SK-N-SH (cell line): ENCODE measurements at regions not wholly inside any gene's neighbourhood (a gene's known extent, or its start where the extent isn't known, plus 50 kb on each side); places are given as distances from the start of the nearest gene placed in this dataset.

Experiments used
- CTCF ChIA-PET: fragments of 300-600, 350-600 bp; formaldehyde crosslinking; extraction: SDS; loops from one replicate; lab custom pipeline; 2021; lab: Yijun Ruan, JAX
- POLR2A ChIA-PET: fragments of 350-600 bp; sonication (Branson Sonifier 250); formaldehyde crosslinking; extraction: SDS; loops from one replicate; lab custom pipeline; 2020; ENCODE audit warnings: antibody characterized with exemption, inconsistent platforms; lab: Yijun Ruan, JAX
- DNase-seq: peaks from one replicate; pipeline ENCODE4 v3.0.0; 2012
- H2AFZ ChIP-seq: fragments of 200-600 bp; sonication (generic); 2 replicates; pipeline ENCODE4 v1.8.1; 2016; ENCODE audit warnings: antibody characterized with exemption, mild to moderate bottlenecking, low read depth
- H3F3A ChIP-seq: fragments of 200-600 bp; sonication (generic); replicated peaks from 2 replicates; pipeline ENCODE3; 2016; ENCODE audit warnings: antibody characterized with exemption, mild to moderate bottlenecking; ENCODE audit not compliant: insufficient read depth
- H3K27ac ChIP-seq, 2 experiments: fragments of 200-500 bp in 1 of 2; fragments of 200-600 bp in 1 of 2; sonication (Bioruptor generic) in 1 of 2; sonication (generic), shearing (Covaris generic) in 1 of 2; 2 replicates each; pipeline versions ENCODE4 v1.5.1 to v1.6.1; 2014 to 2016; ENCODE audit warnings: low read depth in 2 of 2, inconsistent platforms in 1 of 2, low read length in 1 of 2, mild to moderate bottlenecking in 1 of 2, mixed read lengths in 1 of 2
- H3K27me3 ChIP-seq: fragments of 200-600 bp; sonication (generic), shearing (Covaris generic); 2 replicates; pipeline ENCODE4 v1.6.1; 2016; ENCODE audit warnings: mixed run types; ENCODE audit not compliant: insufficient read depth
- H3K36me3 ChIP-seq, 2 experiments: fragments of 200-500 bp in 1 of 2; fragments of 200-600 bp in 1 of 2; sonication (Bioruptor generic) in 1 of 2; sonication (generic) in 1 of 2; replicated peaks in 1 of 2; 2 replicates each; pipeline versions ENCODE3 to v1.5.1; 2014 to 2016; ENCODE audit warnings: low read length in 1 of 2, mild to moderate bottlenecking in 1 of 2; ENCODE audit not compliant: insufficient read depth in 2 of 2, control insufficient read depth in 1 of 2
- H3K4me1 ChIP-seq, 2 experiments: fragments of 200-500 bp in 1 of 2; fragments of 200-600 bp in 1 of 2; sonication (Bioruptor generic) in 1 of 2; sonication (generic), shearing (Covaris generic) in 1 of 2; 2 replicates each; pipeline versions ENCODE4 v1.5.1 to v1.6.1; 2014 to 2016; ENCODE audit warnings: low read depth in 1 of 2, low read length in 1 of 2, mixed run types in 1 of 2; ENCODE audit not compliant: insufficient read depth in 2 of 2, control insufficient read depth in 1 of 2
- H3K4me2 ChIP-seq: fragments of 200-600 bp; sonication (generic), shearing (Covaris generic); 2 replicates; pipeline ENCODE4 v1.6.1; 2017; ENCODE audit warnings: mixed run types
- H3K4me3 ChIP-seq, 2 experiments: fragments of 200-500 bp in 1 of 2; fragments of 200-600 bp in 1 of 2; sonication (Bioruptor generic) in 1 of 2; sonication (generic), shearing (Covaris generic) in 1 of 2; 2 replicates each; pipeline versions ENCODE4 v1.5.1 to v1.8.1; 2014 to 2016; ENCODE audit warnings: low read depth in 2 of 2, inconsistent platforms in 1 of 2, low read length in 1 of 2, mild to moderate bottlenecking in 1 of 2, mixed read lengths in 1 of 2, moderate library complexity in 1 of 2
- H3K79me2 ChIP-seq: fragments of 200-600 bp; sonication (generic); 2 replicates; pipeline ENCODE4 v1.8.1; 2017; ENCODE audit warnings: mild to moderate bottlenecking; ENCODE audit not compliant: insufficient read depth
- H3K9ac ChIP-seq: fragments of 200-600 bp; sonication (generic); 2 replicates; pipeline ENCODE4 v1.6.1; 2017; ENCODE audit warnings: mixed run types
- H3K9me2 ChIP-seq: fragments of 200-600 bp; sonication (generic); 2 replicates; pipeline ENCODE4 v1.6.1; 2017; ENCODE audit warnings: mixed run types
- H3K9me3 ChIP-seq: fragments of 200-600 bp; sonication (generic); 2 replicates; pipeline ENCODE4 v1.6.1; 2017; ENCODE audit warnings: mixed run types, mild to moderate bottlenecking, moderate library complexity
- H4K20me1 ChIP-seq: fragments of 200-600 bp; sonication (generic); 2 replicates; pipeline ENCODE4 v1.6.1; 2017; ENCODE audit warnings: mild to moderate bottlenecking, mixed run types; ENCODE audit not compliant: insufficient read depth
- CHD2 ChIP-seq: fragments of 150-350 bp; IDR thresholded peaks from 2 replicates; pipeline ENCODE4 v1.6.1; 2018; ENCODE audit warnings: low read length; ENCODE audit not compliant: partially characterized antibody
- FOSL2 ChIP-seq: IDR thresholded peaks from 2 replicates; pipeline ENCODE4 v1.4.0; 2012; ENCODE audit warnings: low read depth, mild to moderate bottlenecking, moderate library complexity, borderline replicate concordance
- GABPA ChIP-seq: IDR thresholded peaks from 2 replicates; pipeline ENCODE4 v1.4.0; 2012; ENCODE audit warnings: low read depth, mild to moderate bottlenecking
- GATA2 ChIP-seq: sonication (generic); formaldehyde crosslinking; IDR thresholded peaks from 2 replicates; pipeline ENCODE4 v1.5.0; 2020; ENCODE audit warnings: mild to moderate bottlenecking, missing genetic modification reagents
- MEF2A ChIP-seq: IDR thresholded peaks from 2 replicates; pipeline ENCODE4 v1.4.0; 2012; ENCODE audit warnings: low read depth, borderline replicate concordance
- POLR2AphosphoS5 ChIP-seq: IDR thresholded peaks from 2 replicates; pipeline ENCODE4 v1.6.1; 2012; ENCODE audit warnings: low read depth, low read length
- RFX5 ChIP-seq: IDR thresholded peaks from 2 replicates; pipeline ENCODE4 v1.6.1; 2012; ENCODE audit warnings: mild to moderate bottlenecking, improper control_type of control experiment, low read length
- SMC3 ChIP-seq: IDR thresholded peaks from 2 replicates; pipeline ENCODE4 v1.6.1; 2012; ENCODE audit warnings: low read depth, low read length, improper control_type of control experiment
- YY1 ChIP-seq: IDR thresholded peaks from 2 replicates; pipeline ENCODE4 v1.4.0; 2012; ENCODE audit warnings: low read depth, mild to moderate bottlenecking
- WGBS: methylation state at CpG from one replicate; pipeline ENCODE4 v1.1.6; 2017; ENCODE audit warnings: low lambda C conversion rate; 5-methylcytosine and 5-hydroxymethylcytosine counted together
- TF ChIP-seq, protein P1 (sequence below): IDR thresholded peaks from 2 replicates; pipeline ENCODE4 v1.6.1; 2012; ENCODE audit warnings: mild to moderate bottlenecking, low read depth, low read length, moderate library complexity
- TF ChIP-seq, protein P2 (sequence below): IDR thresholded peaks from 2 replicates; pipeline ENCODE4 v1.4.0; 2012; ENCODE audit warnings: low read depth, borderline replicate concordance
- TF ChIP-seq, protein P3 (sequence below): fragments of 150-350 bp; IDR thresholded peaks from 2 replicates; pipeline ENCODE4 v1.6.1; 2017; ENCODE audit warnings: antibody characterized with exemption, low read length, low read depth, borderline replicate concordance

DNA sequence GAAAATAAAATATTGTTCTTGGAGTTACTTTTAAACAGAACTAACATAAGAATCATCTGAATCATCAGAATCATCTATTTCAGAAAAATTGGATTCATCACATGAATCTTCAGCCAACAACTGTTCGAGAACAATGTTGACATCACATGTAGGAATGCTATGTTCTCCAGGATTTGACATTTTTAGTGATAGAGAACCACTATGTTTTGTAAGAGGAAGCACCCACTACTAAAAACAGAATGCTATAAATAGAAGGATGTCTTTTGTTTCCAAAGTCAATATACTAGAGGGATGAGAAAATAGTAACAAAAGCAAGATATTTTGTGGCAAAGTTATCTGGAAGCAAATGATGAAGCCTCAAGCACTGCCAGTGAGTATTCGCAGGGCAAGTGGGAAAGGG lies 263.4 kb upstream of the DDI1 start (continued):
- no peak for TF ChIP-seq GABPA

DNA sequence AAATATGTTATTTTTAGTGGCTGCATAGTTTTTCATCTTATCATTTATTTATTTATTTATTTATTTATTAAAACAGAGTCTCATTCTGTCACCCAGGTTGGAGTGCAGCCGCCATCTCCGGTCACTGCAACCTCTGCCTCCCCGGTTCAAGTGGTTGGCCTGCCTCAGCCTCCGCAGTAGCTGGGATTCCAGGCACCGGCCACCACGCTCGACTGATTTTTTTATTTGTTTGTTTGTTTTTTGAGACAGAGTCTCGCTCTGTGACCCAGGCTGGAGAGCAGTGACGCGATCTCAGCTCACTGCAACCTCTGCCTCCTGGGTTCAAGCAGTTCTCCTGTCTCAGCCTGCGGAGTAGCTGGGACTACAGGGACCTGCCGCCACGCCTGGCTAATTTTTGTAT lies 262.9 kb upstream of the DDI1 start:
- no peak overlapping the region for H3K4me2 ChIP-seq
- H3F3A ChIP-seq, result peaks cover 16% of the 10 kb centered on the region
- no peaks in the 10 kb centered on the region for H3K27me3 ChIP-seq
- H3K9me2 ChIP-seq, result no peaks in the 10 kb centered on the region
- no peaks in the 10 kb centered on the region for H3K79me2 ChIP-seq
- no peak overlapping the region for H3K9ac ChIP-seq
- H3K36me3 ChIP-seq, result no peaks in the 10 kb centered on the region
- no peak overlapping the region for H2AFZ ChIP-seq
- ChIA-PET CTCF (no interaction called here), POLR2A (no interaction called here)
- no peaks in the 10 kb centered on the region for H3K9me3 ChIP-seq
- H3K4me1 ChIP-seq, result peaks cover 0 to 6% of the 10 kb centered on the region in 2 experiments; a peak in 1 of 4 replicates
- no peaks in the 10 kb centered on the region for H4K20me1 ChIP-seq
- H3K4me3 ChIP-seq, result no peak overlapping the region
- TF ChIP-seq, protein P1, sequence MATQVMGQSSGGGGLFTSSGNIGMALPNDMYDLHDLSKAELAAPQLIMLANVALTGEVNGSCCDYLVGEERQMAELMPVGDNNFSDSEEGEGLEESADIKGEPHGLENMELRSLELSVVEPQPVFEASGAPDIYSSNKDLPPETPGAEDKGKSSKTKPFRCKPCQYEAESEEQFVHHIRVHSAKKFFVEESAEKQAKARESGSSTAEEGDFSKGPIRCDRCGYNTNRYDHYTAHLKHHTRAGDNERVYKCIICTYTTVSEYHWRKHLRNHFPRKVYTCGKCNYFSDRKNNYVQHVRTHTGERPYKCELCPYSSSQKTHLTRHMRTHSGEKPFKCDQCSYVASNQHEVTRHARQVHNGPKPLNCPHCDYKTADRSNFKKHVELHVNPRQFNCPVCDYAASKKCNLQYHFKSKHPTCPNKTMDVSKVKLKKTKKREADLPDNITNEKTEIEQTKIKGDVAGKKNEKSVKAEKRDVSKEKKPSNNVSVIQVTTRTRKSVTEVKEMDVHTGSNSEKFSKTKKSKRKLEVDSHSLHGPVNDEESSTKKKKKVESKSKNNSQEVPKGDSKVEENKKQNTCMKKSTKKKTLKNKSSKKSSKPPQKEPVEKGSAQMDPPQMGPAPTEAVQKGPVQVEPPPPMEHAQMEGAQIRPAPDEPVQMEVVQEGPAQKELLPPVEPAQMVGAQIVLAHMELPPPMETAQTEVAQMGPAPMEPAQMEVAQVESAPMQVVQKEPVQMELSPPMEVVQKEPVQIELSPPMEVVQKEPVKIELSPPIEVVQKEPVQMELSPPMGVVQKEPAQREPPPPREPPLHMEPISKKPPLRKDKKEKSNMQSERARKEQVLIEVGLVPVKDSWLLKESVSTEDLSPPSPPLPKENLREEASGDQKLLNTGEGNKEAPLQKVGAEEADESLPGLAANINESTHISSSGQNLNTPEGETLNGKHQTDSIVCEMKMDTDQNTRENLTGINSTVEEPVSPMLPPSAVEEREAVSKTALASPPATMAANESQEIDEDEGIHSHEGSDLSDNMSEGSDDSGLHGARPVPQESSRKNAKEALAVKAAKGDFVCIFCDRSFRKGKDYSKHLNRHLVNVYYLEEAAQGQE, result no peak
- TF ChIP-seq GATA2 (CRISPR knock-in tag), result no peak
- TF ChIP-seq YY1, result no peak
- no peak for TF ChIP-seq POLR2AphosphoS5
- TF ChIP-seq SMC3, result no peak
- TF ChIP-seq FOSL2, result no peak
- no peak for TF ChIP-seq CHD2
- TF ChIP-seq RFX5, result no peak
- TF ChIP-seq, protein P2, sequence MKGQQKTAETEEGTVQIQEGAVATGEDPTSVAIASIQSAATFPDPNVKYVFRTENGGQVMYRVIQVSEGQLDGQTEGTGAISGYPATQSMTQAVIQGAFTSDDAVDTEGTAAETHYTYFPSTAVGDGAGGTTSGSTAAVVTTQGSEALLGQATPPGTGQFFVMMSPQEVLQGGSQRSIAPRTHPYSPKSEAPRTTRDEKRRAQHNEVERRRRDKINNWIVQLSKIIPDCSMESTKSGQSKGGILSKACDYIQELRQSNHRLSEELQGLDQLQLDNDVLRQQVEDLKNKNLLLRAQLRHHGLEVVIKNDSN, result no peak
- no peak for TF ChIP-seq MEF2A
- TF ChIP-seq, protein P3, sequence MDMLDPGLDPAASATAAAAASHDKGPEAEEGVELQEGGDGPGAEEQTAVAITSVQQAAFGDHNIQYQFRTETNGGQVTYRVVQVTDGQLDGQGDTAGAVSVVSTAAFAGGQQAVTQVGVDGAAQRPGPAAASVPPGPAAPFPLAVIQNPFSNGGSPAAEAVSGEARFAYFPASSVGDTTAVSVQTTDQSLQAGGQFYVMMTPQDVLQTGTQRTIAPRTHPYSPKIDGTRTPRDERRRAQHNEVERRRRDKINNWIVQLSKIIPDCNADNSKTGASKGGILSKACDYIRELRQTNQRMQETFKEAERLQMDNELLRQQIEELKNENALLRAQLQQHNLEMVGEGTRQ, result no peak
- no peak for DNase-seq
- 95% methylated on average over 13 of the region's 13 CpGs for WGBS
- H3K27ac ChIP-seq, result peak overlapping the region in 1 of 2 experiments; percentile 60; a peak in 2 of 4 replicates
